ENCODE measurements at regions not wholly inside any gene's neighbourhood (a gene's known extent, or its start where the extent isn't known, plus 50 kb on each side); places are given as distances from the start of the nearest gene placed in this dataset.
"Not testable (repeated sequence)": the region's sequence is repeated elsewhere in the genome, so short reads cannot be mapped to it uniquely, and the experiment has no call there.

GRCh38 chrX:149420566-149420965, 84.5 kb downstream of the IDS start:
- DNase-seq (ENCODE audit: low read depth, low spot score); H3K9me3 ChIP-seq (ENCODE audit: low read depth, low read length); H3K36me3 ChIP-seq (ENCODE audit: insufficient read depth, low read length); H3K4me3 ChIP-seq; H3K27ac ChIP-seq; H3K9ac ChIP-seq (ENCODE audit: insufficient read length): not testable (repeated sequence)

- H3K36me3 ChIP-seq (ENCODE audit: insufficient read depth, low read length), result no peaks in the 10 kb centered on the region
- TF ChIP-seq EZH2 (IDR thresholded peaks at IDR 0.05) (no peak), POLR2AphosphoS5 (IDR thresholded peaks at IDR 0.05; ENCODE audit: borderline replicate concordance, low read depth, low read length) (no peak)
- no peak overlapping the region for H3K4me3 ChIP-seq
- no peaks in the 10 kb centered on the region for H3K9me3 ChIP-seq (ENCODE audit: low read depth, low read length)
- H3K9ac ChIP-seq (ENCODE audit: insufficient read length), result no peak overlapping the region
- DNase-seq (ENCODE audit: low read depth, low spot score), result no peak
- no peak overlapping the region for H3K27ac ChIP-seq
These were observed 107.1 kb downstream of the IDS start for GRCh38 chrX:149398027-149398426.

GRCh38 chrX:149392921-149393320, 112.2 kb downstream of the IDS start:
- Histone ChIP-seq H3K9ac (ENCODE audit: insufficient read length) (no peak overlapping the region), H3K27ac (no peak overlapping the region), H3K9me3 (ENCODE audit: low read depth, low read length) (no peaks in the 10 kb centered on the region), H3K36me3 (ENCODE audit: insufficient read depth, low read length) (no peaks in the 10 kb centered on the region), H3K4me3 (no peak overlapping the region)
- TF ChIP-seq POLR2AphosphoS5 (IDR thresholded peaks at IDR 0.05; ENCODE audit: borderline replicate concordance, low read depth, low read length) (no peak), FOXP2 (optimal IDR thresholded peaks at IDR 0.05; ENCODE audit: control extremely low read depth, extremely low read length, insufficient read depth) (no peak), EZH2 (IDR thresholded peaks at IDR 0.05) (no peak)
- DNase-seq (ENCODE audit: low read depth, low spot score), result no peak

GRCh38 chrX:149383852-149384251, 121.3 kb downstream of the IDS start:
- Histone ChIP-seq H3K36me3 (ENCODE audit: insufficient read depth, low read length) (no peaks in the 10 kb centered on the region), H3K4me3 (no peak overlapping the region), H3K9me3 (ENCODE audit: low read depth, low read length) (no peaks in the 10 kb centered on the region), H3K9ac (ENCODE audit: insufficient read length) (no peak overlapping the region), H3K27ac (no peak overlapping the region)
- TF ChIP-seq EZH2 (IDR thresholded peaks at IDR 0.05) (no peak), FOXP2 (optimal IDR thresholded peaks at IDR 0.05; ENCODE audit: control extremely low read depth, extremely low read length, insufficient read depth) (no peak), POLR2AphosphoS5 (IDR thresholded peaks at IDR 0.05; ENCODE audit: borderline replicate concordance, low read depth, low read length) (no peak)
- DNase-seq (ENCODE audit: low read depth, low spot score), result no peak

GRCh38 chrX:149374751-149375150, 130.4 kb downstream of the IDS start:
- H3K4me3 ChIP-seq, result no peak overlapping the region
- H3K9me3 ChIP-seq (ENCODE audit: low read depth, low read length), result no peaks in the 10 kb centered on the region
- no peak for DNase-seq (ENCODE audit: low read depth, low spot score)
- no peak for TF ChIP-seq EZH2 (IDR thresholded peaks at IDR 0.05)
- TF ChIP-seq POLR2AphosphoS5 (IDR thresholded peaks at IDR 0.05; ENCODE audit: borderline replicate concordance, low read depth, low read length), result no peak
- no peak for TF ChIP-seq FOXP2 (optimal IDR thresholded peaks at IDR 0.05; ENCODE audit: control extremely low read depth, extremely low read length, insufficient read depth)
- no peak overlapping the region for H3K27ac ChIP-seq
- no peaks in the 10 kb centered on the region for H3K36me3 ChIP-seq (ENCODE audit: insufficient read depth, low read length)
- no peak overlapping the region for H3K9ac ChIP-seq (ENCODE audit: insufficient read length)

- DNase-seq (ENCODE audit: low read depth, low spot score), result no peak
- TF ChIP-seq POLR2AphosphoS5 (IDR thresholded peaks at IDR 0.05; ENCODE audit: borderline replicate concordance, low read depth, low read length) (no peak), FOXP2 (optimal IDR thresholded peaks at IDR 0.05; ENCODE audit: control extremely low read depth, extremely low read length, insufficient read depth) (no peak), EZH2 (IDR thresholded peaks at IDR 0.05) (no peak)
- Histone ChIP-seq H3K27ac (no peak overlapping the region), H3K4me3 (no peak overlapping the region), H3K36me3 (ENCODE audit: insufficient read depth, low read length) (no peaks in the 10 kb centered on the region), H3K9ac (ENCODE audit: insufficient read length) (no peak overlapping the region), H3K9me3 (ENCODE audit: low read depth, low read length) (no peaks in the 10 kb centered on the region)
These were observed 132.2 kb downstream of the IDS start for GRCh38 chrX:149372866-149373265.

GRCh38 chrX:149371986-149372385, 133.1 kb downstream of the IDS start:
- Histone ChIP-seq H3K36me3 (ENCODE audit: insufficient read depth, low read length) (no peaks in the 10 kb centered on the region), H3K9me3 (ENCODE audit: low read depth, low read length) (no peaks in the 10 kb centered on the region), H3K9ac (ENCODE audit: insufficient read length) (no peak overlapping the region), H3K4me3 (no peak overlapping the region), H3K27ac (no peak overlapping the region)
- DNase-seq (ENCODE audit: low read depth, low spot score), result no peak
- no peak for TF ChIP-seq POLR2AphosphoS5 (IDR thresholded peaks at IDR 0.05; ENCODE audit: borderline replicate concordance, low read depth, low read length)

GRCh38 chrX:149370097-149370496, 135.0 kb downstream of the IDS start:
- TF ChIP-seq FOXP2 (optimal IDR thresholded peaks at IDR 0.05; ENCODE audit: control extremely low read depth, extremely low read length, insufficient read depth), result no peak
- TF ChIP-seq EZH2 (IDR thresholded peaks at IDR 0.05), result no peak
- no peak for TF ChIP-seq POLR2AphosphoS5 (IDR thresholded peaks at IDR 0.05; ENCODE audit: borderline replicate concordance, low read depth, low read length)
- Histone ChIP-seq H3K36me3 (ENCODE audit: insufficient read depth, low read length) (no peaks in the 10 kb centered on the region), H3K9me3 (ENCODE audit: low read depth, low read length) (no peaks in the 10 kb centered on the region), H3K9ac (ENCODE audit: insufficient read length) (no peak overlapping the region), H3K4me3 (no peak overlapping the region), H3K27ac (no peak overlapping the region)
- DNase-seq (ENCODE audit: low read depth, low spot score), result no peak

GRCh38 chrX:149365552-149365951, 139.6 kb downstream of the IDS start:
- no peak for DNase-seq (ENCODE audit: low read depth, low spot score)
- Histone ChIP-seq H3K9me3 (ENCODE audit: low read depth, low read length) (no peaks in the 10 kb centered on the region), H3K9ac (ENCODE audit: insufficient read length) (no peak overlapping the region), H3K36me3 (ENCODE audit: insufficient read depth, low read length) (no peaks in the 10 kb centered on the region), H3K27ac (no peak overlapping the region), H3K4me3 (no peak overlapping the region)
- TF ChIP-seq EZH2 (IDR thresholded peaks at IDR 0.05) (no peak), FOXP2 (optimal IDR thresholded peaks at IDR 0.05; ENCODE audit: control extremely low read depth, extremely low read length, insufficient read depth) (no peak), POLR2AphosphoS5 (IDR thresholded peaks at IDR 0.05; ENCODE audit: borderline replicate concordance, low read depth, low read length) (no peak)

All from SK-N-MC (cell line).